NCI-H2107 (cell line): ENCODE measurements at regions not wholly inside any gene's neighbourhood (a gene's known extent, or its start where the extent isn't known, plus 50 kb on each side); places are given as distances from the start of the nearest gene placed in this dataset.
"Not testable (repeated sequence)": the region's sequence is repeated elsewhere in the genome, so short reads cannot be mapped to it uniquely, and the experiment has no call there.

Experiments used
- DNase-seq: peaks from one replicate; lab custom pipeline; 2025; lab: John Stamatoyannopoulos, UW

DNA sequence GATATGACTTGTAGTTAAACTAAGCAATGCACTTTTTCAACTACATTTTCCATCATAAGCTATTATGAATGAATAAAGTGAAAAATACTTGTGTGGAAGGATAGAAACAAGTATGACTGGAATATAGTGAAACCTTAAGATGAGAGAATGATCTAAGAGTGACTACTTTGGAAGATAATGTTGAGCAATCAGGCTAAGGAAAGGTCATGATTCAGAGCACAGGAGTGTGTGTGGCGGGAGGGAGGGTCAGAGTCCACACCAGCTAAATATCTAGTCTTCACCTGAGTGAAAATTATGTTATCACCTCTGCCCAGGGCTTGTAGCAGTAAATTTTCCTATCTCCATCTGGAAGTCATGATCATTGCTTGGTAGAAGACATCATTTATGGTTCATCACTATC is 833.4 kb upstream of the ATXN8OS start:
- DNase-seq: no peak

DNA sequence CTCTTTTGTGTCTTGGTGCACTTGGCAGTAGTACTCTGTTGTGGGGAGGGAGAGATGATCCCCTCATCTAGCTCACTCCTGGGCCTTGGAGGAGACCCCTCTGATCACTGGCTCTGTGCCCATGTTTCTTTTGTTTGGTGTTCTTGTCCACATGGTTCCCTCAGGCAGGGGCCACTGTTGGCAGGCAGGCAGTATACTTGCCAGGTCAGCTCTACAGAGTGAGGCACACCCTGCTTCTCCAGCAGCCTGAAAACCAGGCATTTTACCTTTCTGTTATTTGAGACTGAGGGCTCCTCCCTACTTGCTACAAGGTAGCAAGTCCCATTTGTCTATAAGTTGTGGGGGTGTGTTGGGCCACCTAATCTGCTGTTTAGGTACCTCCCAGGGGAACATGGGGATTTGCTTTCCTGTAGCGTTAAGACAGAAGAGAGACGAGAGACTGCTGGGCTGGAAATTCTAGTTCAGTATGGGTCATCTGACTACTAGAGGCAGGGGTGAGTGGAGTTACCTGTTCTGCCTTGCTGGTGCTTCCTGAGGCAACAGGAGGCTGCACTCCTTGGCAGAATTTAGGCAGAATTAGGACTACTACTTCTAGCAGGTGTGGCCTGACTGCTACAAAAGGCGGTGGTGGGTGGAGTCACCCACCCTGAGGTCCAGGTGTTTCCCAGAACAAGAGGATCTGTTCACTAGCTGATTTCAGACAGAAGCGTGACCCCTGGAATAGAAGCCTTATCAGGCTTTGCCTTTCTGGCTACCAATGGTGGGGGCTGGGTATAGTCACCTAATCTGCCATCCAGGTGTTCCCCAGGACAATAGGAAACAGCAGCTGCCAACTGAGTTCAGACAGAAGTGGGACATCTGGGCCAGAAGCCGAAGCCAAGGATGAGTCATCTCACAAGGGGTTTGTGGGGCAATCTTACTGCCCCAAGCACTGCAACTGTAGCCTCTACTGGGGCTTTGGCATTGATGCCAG is 843.0 kb upstream of the ATXN8OS start:
- DNase-seq: no peak

DNA sequence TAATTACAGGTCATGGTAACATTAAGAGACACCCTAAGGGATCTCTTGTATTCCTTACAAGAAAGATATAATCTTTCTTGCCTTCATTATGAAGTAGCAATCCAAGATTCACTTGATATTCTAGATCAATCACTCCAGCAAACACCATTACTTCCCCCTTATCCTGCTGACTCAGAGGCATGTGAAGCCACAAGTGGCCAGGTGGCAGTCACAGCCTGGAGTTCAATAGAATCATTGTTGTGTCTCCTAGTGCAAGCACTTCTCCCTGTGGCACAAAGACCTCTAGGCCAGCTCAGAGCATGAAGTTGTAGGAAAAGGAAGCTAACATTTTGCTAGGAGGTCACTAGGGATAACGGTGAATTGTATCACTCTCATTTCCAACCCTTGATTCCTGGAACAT is 864.3 kb upstream of the ATXN8OS start:
- no peak for DNase-seq

DNA sequence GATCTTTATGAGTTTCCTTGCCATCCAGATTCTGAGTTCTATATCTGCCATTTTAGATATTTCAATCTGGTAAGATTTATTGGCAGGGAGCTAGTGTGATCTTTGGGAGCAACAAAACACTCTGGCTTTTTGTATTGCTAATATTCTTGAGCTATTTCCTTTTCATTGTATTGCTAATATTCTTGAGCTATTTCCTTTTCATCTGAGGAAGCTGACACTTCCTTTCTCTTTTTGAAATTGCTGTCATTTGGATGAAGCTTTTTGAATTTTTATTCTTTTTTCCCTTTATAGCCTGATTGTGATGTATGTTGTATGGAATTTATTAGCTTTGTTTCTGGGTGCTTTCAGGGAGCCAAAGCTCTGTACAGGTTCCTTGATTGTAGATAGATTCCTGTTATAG is 873.5 kb upstream of the ATXN8OS start:
- DNase-seq: no peak

DNA sequence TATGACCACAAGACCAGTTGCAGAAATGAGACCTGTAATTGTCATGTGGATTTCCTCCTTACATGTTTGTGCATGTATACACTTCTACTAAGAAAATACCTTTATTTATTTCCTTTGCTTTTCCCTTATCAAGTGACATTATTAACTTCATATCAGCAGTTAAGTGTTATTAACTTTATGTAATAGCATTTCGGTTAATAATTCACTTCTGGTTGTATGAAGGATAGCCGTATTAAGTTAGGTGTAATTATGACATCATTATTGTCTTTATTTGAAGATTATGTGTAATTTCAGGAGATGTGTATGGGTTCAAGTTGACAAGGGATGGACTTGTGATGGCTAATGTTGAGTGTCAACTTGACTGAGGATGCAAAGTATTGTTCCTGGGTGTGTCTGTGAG is 881.2 kb upstream of the ATXN8OS start:
- DNase-seq: no peak

DNA sequence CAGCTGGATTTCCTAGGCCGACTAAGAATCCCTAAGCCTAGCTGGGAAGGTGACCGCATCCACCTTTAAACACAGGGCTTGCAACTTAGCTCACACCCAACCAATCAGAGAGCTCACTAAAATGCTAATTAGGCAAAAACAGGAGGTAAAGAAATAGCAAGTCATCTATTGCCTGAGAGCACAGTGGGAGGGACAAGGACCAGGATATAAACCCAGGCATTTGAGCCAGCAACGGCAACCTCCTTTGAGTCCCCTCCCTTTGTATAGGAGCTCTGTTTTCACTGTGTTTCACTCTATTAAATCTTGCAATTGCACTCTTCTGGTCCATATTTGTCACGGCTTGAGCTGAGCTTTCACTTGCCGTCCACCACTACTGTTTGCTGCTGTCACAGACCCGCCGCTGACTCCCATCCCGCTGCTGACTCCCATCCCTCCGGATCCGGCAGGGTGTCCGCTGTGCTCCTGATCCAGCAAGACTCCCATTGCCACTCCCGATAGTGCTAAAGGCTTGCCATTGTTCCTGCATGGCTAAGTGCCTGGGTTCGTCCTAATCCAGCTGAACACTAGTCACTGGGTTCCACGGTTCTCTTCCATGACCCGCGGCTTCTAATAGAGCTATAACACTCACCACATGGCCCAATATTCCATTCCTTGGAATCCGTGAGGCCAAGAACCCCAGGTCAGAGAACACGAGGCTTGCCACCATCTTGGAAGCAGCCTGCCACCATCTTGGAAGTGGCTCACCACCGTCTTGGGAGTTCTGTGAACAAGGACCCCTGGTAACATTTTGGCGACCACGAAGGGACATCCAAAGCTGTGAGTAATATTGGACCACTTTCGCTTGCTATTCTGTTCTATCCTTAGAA is 885.8 kb upstream of the ATXN8OS start:
- not testable (repeated sequence) for DNase-seq

DNA sequence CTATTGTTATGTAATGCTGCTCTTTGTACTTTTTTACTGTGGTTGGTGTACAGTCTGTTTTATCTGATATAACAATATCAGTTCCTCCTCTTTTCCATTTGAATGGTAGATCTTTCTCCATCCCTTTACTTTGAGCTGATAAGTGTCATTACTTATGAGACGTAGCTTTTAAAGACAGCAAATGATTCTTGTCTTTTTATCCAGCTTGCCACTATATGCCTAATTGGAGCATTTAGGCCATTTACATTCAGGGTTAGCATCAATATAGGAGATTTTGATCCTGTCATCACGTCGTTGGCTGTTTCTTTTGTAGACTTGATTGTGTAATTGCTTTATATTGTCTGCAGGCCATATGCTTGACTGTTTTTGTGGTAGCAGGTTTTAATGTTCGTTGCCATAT is 894.2 kb upstream of the ATXN8OS start:
- no peak for DNase-seq

DNA sequence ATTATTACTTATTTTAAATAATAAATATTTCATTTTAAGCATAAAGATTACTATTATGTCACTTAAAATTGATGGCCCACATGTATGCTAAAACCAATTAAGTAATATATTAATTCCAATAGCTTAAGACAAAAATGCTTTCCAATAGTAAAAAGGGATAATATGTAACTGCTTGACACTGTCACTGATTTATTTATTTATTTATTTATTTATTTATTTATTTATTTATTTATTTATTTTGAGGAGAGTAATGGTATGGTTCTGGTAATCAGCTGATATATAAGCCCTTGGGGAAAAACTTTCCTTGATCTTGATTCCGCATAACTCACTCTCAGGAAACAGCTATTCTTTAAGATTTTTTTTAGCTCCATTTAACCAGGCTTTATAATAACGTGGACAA is 903.0 kb upstream of the ATXN8OS start:
- no peak for DNase-seq

DNA sequence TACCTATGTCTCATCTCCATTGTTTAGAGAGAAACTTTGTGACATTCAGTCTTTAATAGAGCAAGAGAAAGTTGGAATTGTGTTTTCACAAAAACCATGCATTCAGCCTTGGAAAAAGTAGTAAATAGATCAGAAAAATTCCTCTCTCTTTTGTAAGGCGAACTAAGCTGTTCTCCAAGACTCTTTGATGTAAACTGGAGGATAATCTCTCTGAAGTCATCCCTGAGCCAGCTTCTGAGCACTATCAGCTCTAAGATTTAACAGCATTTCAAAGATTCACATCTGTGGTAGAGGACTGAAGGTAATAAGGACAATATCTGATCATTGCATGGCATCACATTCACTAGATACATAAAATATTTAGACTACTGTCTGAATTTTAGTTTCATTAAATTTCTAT is 904.6 kb upstream of the ATXN8OS start:
- DNase-seq: no peak

DNA sequence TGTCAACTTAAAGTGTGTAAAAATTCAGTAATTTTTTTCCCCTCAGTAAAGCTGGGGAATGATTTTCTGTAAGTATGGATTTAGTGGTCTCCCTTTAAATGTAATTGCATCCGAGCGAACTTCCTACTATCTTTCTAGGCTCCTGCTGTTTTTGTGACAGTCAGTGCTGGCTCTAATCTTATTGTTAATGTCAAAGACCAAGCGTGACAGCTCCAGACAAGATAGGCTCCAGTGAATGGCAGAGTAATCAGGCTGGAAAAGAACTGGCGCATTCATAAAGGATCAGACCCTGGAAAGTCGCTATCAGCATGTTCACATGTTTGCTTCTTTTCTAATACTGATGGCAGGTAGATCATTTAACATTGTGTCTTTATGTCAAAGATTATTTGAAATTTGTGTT is 908.0 kb upstream of the ATXN8OS start:
- DNase-seq: no peak

DNA sequence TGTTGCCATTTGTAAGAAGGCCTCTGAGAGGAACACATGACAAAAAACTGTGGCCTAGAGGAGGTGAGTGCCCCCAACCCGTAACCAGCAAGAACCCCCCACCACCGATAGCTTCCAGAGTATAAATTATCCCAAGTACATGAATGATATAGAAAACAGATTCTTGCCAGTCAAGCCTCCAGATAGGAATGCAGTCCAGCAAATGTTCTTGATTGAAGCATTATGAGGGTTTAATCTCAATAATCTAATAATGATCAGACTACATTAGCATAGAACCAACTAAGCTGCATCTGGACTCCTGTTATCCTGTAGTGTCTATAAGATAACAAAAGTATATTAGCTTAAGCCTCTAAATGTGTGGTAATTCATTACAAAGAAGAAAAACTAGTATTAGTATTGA is 908.9 kb upstream of the ATXN8OS start:
- no peak for DNase-seq

DNA sequence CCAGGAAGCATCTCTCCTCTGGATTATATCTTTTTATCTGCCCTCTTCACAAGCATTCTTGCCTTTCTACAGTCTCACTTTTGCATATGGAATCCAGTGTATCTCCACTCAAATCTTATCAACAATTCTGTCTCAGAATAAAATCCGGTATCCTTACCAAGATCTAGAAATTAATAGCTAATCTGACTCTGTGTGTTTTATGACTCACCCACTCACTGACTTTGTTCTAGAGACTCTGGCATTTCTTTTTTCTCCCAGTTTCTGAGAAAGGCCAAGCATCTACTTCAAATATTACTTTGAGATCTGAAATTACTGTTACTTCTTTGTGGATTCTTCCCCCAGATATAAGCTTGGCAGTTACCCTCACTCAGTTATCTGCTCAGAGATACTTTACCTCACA is 913.5 kb upstream of the ATXN8OS start:
- DNase-seq: no peak

DNA sequence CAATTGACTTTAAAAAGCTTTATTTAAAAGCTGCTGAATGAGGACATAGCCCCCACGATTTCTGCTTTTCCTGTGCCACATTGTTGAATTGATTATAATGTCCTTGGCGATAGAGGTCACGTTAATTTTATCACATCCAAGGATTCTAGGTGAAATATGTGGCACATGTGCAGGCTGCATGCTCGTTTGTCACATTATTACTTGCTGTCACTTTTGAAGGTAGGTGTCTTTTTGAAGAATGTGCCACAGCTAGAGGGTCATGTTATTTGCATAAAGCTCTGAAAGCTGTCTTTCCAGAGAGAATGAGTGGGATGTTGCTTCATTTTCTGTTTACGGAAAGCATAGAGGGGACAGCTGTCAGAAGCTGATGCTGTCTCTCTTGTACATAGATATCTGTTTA is 927.6 kb upstream of the ATXN8OS start:
- no peak for DNase-seq

DNA sequence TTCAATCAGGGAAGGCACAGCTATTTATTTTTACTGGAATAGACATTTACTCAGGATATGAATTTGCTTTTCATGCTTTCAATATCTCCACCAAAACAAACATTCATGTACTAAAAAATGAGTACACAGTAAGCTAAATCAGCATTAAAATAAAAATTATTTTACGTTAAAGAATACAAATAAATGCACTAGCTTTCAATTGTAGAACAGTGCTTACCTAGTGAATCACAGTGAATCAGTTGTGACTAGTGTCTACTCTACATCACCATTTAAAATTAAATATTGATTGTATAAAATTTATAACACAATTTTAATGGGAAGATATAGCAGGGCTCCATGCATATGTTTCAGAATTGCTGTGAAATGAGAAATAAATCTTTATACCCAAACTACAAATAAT is 929.6 kb upstream of the ATXN8OS start:
- DNase-seq: no peak

DNA sequence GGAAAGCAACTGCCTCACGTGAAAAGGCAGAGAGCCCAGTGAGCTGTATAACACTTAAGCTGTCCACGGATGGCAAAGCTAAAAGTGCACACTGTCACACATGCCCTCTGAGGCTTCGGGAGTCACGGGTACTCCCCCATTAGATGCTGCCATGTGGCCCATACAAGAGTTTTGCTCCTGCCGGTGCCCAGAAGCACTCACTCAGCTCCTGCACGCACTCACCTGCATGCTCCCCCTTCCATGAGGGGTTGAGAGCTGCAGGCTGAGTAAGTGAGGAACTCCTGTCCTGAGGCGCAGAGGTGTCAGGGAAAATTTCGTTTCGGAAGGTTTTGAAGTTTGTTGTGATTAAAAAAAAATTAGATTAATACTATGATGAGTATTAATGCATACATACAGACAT is 939.2 kb upstream of the ATXN8OS start:
- no peak for DNase-seq

DNA sequence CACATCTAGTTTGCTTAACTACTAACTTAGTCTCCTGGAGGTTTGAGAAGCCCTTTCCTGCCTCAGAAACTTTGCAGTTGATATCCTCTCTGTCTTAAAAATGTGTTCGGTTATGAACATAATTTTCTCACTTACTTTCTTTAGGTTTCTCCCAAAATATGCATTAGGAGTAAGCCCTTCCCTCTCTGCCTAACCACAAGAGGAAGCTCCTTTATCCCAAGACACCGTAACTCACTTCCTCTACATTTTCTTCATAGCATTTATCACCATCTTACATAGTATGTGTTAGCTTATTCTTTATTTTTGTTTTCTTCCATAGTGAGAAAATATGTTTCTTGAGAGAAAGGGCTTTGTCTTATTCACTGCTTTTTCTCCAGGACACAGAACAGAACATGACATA is 952.5 kb upstream of the ATXN8OS start:
- no peak for DNase-seq

DNA sequence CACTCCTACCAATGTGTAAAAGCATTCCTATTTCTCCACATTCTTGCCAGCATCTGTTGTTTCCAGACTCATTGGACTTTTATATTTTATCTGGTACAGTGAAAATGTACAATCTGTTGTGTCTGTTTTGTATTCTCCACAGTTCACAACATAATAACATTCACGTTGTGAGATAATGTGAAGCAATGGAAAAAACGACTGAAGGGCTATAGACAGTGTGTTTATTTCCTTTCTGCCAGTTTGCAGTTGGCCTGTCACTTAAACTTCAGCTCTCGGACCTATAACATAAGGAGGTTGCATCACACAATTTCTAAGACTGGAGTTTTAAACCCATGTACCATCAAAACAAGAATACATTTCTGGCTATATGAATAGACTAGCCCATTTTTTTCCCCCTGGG is 965.5 kb upstream of the ATXN8OS start:
- DNase-seq: no peak

DNA sequence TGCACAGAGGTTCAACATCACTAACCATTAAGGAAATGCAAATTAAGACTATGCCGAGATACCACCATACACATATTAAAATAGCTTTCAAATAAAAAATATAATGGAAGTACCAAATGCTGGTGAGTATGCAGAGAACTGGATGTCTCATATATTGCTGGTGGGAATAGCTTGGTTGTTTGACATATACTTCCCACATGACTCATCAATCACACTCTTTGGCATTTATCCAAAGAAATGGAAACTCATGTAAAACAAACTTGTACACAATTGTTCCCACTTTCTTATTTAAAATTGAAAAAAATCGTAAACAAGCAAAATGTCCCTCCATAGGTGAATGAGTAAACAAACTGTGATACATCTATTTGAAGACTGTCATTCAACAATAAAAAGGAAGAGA is 982.6 kb upstream of the ATXN8OS start:
- DNase-seq: no peak

DNA sequence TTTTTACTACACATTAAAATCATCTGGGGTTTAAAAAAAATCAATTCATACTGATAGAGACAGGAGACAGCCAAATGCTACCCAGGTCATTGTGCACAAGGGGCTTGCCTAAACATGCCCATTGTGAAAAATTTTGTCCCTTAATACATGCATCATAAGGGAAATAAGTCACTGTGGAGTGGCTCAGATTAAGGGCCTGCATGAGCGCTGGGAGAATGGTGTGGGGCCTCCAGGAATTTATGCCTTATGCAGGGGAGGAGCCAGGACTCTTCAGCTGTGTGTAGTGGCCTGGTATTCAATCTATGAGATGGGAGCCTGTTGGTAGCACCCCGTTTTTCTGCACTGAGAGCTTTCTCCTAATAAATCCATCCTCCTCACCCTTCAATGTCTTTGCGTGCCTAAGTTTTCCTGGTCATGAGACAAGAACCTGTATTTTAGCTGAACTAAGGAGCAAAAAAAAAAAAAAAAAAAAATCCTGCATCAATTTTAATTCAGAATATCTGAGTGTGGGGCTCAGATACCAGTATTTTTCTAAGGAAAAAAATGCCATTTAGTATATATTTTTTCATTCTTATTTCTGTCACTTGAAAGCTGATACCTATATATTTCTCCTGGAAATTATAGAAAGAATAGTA is 997.6 kb upstream of the ATXN8OS start:
- DNase-seq: no peak

DNA sequence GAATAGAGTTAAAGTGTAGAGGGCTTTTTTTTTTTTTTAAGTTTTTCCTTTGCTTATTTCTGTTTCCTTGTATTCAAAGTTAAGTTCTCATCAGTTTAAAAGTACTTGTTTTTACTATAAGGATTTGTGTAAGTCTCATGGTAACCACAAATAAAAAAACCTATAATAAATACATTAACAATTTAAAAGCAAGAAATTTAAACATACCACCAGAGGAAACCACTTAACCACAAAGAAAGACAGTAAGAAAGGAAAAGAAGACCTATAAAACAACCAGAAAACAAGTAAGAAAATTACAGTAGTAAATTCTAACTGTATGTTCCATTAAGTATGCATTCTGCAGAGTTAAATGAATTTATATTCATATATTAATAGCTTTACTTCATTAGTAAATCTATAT is 999.1 kb upstream of the ATXN8OS start:
- no peak for DNase-seq

DNA sequence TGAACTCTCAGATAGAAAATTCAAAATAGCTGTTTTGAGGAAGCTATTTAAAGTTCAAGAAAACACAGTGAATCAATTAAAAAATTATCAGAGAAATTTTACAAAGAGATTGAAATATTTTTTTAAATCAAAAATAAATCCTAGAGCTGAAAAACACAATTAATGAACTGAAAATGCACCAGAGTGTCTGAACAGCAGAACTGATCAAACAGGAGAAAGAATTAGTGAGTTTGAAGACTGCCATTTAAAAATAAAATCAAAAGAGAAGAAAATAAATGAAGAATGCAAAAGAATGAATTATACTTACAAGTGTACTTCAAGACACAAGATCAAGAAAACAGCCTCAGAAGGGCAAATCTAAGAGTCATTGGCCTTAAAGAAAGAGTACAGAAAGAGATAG is 1000.2 kb upstream of the ATXN8OS start:
- DNase-seq: no peak

DNA sequence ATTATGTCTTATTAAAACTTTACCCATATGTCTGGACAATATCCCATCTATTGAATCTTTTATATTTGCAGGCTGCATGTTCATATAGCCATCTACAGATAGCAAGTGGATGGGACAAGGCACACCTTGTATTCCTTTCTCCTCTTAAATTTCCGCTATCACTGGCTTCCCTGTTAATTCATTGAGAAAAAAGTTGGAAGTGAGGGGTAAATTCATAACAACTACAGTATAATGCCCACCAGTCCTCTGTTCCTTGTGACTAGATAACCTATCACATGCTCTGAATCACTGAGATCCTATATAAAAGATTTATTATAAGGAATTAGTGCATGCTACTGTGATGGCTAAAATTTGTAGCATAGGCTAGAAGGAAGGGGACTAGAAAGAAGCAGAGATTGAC is 1005.8 kb upstream of the ATXN8OS start:
- DNase-seq: no peak

DNA sequence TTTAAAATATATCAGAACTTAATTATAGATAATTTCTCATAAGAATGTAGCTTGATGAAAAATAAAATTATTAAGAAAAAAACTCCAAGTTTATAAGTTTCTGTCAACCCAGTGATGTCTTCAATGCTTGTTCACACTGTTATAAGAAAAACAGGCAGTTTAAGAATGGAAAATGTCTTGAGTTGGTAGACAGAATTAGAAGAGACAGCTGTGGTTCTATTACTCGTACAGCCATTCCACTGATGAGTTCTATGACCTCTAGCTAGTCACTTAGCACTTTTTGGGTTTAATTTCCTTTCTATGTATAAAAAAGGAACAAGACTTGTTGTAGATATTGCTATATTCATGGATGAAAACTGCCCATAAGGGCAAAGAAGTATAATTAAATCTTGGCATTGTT is 1013.1 kb upstream of the ATXN8OS start:
- DNase-seq: no peak
